HEK293T (cell line): ENCODE measurements at regions not wholly inside any gene's neighbourhood (a gene's known extent, or its start where the extent isn't known, plus 50 kb on each side); places are given as distances from the start of the nearest gene placed in this dataset.

Experiments
- CTCF ChIA-PET: fragments of 350-600 bp; formaldehyde crosslinking; extraction: SDS; loops from one replicate; lab custom pipeline; 2021; ENCODE audit warnings: antibody characterized with exemption, inconsistent platforms; lab: Yijun Ruan, JAX
- POLR2A ChIA-PET: fragments of 350-600 bp; formaldehyde crosslinking; extraction: SDS; loops from one replicate; lab custom pipeline; 2020; ENCODE audit warnings: antibody characterized with exemption, inconsistent platforms; lab: Yijun Ruan, JAX
- DNase-seq: peaks from one replicate; pipeline ENCODE4 v3.0.0; 2012; ENCODE audit warnings: mixed read lengths; ENCODE audit errors: extremely low spot score
- ARNT ChIP-seq: fragments of 450-650 bp; IDR thresholded peaks from 2 replicates; pipeline ENCODE4 v1.6.1; 2017; ENCODE audit warnings: mild to moderate bottlenecking
- BHLHE40 ChIP-seq: fragments of 450-650 bp; IDR thresholded peaks from 2 replicates; pipeline ENCODE4 v1.6.1; 2016; ENCODE audit warnings: mild to moderate bottlenecking, moderate library complexity, borderline replicate concordance
- CTBP1 ChIP-seq: fragments of 450-650 bp; IDR thresholded peaks from 2 replicates; pipeline ENCODE4 v1.6.1; 2016; ENCODE audit warnings: borderline replicate concordance
- ELF4 ChIP-seq: fragments of 450-650 bp; IDR thresholded peaks from 2 replicates; pipeline ENCODE4 v1.6.1; 2017; ENCODE audit warnings: antibody characterized with exemption
- FOXA1 ChIP-seq: fragments of 450-650 bp; IDR thresholded peaks from 2 replicates; pipeline ENCODE4 v1.6.1; 2016; ENCODE audit warnings: mild to moderate bottlenecking
- FOXK2 ChIP-seq: fragments of 450-650 bp; IDR thresholded peaks from 2 replicates; pipeline ENCODE4 v1.6.1; 2016; ENCODE audit warnings: mild to moderate bottlenecking
- FOXM1 ChIP-seq: fragments of 450-650 bp; IDR thresholded peaks from 2 replicates; pipeline ENCODE4 v1.6.1; 2017; ENCODE audit warnings: mild to moderate bottlenecking, borderline replicate concordance
- L3MBTL2 ChIP-seq: fragments of 450-650 bp; conservative IDR thresholded peaks from 2 replicates; pipeline ENCODE4 v1.6.1; 2016; ENCODE audit warnings: mild to moderate bottlenecking
- LEF1 ChIP-seq: fragments of 450-650 bp; IDR thresholded peaks from 2 replicates; pipeline ENCODE4 v1.6.1; 2017; ENCODE audit warnings: mild to moderate bottlenecking, borderline replicate concordance
- NFRKB ChIP-seq: fragments of 450-650 bp; IDR thresholded peaks from 2 replicates; pipeline ENCODE4 v1.6.1; 2016; ENCODE audit warnings: mild to moderate bottlenecking, moderate library complexity
- SP1 ChIP-seq: fragments of 450-650 bp; IDR thresholded peaks from 2 replicates; pipeline ENCODE4 v1.6.1; 2017
- SUZ12 ChIP-seq: fragments of 450-650 bp; IDR thresholded peaks from 2 replicates; pipeline ENCODE4 v1.6.1; 2016; ENCODE audit warnings: mild to moderate bottlenecking
- TARDBP ChIP-seq: fragments of 450-650 bp; IDR thresholded peaks from 2 replicates; pipeline ENCODE4 v1.6.1; 2016
- ZNF384 ChIP-seq: fragments of 450-650 bp; IDR thresholded peaks from 2 replicates; pipeline ENCODE4 v1.6.1; 2016
- TF ChIP-seq, protein P1 (sequence below): fragments of 450-650 bp; IDR thresholded peaks from 2 replicates; pipeline ENCODE4 v1.6.1; 2016

DNA sequence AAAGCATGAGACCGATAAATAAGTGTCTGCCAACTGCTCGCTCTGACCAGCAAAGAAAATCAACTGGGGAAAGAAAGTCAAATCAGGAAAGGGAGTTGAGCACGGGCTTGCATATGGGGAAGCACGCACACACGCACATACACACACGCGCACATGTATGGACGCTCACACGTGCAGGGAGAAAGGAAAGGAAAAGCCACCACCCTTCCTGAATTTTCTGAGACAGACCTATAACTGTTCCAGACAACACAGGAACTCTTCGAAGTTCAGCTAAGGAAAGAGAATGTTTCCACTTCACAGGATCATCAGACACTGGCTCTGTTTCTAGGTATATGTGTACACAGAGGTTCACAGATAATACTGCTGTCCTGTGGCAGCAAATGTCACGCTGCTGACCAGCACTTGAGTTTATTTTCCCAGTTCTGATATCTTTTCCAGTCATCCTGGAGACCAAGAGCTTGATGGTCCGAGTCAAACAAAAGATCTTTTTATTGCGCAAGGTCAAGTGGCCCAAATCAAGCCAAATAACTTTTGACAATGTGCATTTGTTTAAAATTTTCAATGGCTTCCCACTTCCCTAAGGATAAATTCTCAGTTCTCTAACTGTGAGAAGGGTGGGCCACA is 82.1 kb upstream of the TMCC3 start:
- ChIA-PET CTCF (interaction anchor here (1.0 to 2.0 kb wide), 2 partner anchors 18 to 23 kb away, joined by 3 to 4 read pairs; no protein-coding TSS in a partner anchor), POLR2A (no interaction called here)
- no peak for DNase-seq
- TF ChIP-seq, protein P1, sequence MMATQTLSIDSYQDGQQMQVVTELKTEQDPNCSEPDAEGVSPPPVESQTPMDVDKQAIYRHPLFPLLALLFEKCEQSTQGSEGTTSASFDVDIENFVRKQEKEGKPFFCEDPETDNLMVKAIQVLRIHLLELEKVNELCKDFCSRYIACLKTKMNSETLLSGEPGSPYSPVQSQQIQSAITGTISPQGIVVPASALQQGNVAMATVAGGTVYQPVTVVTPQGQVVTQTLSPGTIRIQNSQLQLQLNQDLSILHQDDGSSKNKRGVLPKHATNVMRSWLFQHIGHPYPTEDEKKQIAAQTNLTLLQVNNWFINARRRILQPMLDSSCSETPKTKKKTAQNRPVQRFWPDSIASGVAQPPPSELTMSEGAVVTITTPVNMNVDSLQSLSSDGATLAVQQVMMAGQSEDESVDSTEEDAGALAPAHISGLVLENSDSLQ: no peak
- TF ChIP-seq LEF1 (no peak), ARNT (no peak), SP1 (no peak), NFRKB (no peak), SUZ12 (no peak), ZNF384 (no peak), CTBP1 (no peak)

DNA sequence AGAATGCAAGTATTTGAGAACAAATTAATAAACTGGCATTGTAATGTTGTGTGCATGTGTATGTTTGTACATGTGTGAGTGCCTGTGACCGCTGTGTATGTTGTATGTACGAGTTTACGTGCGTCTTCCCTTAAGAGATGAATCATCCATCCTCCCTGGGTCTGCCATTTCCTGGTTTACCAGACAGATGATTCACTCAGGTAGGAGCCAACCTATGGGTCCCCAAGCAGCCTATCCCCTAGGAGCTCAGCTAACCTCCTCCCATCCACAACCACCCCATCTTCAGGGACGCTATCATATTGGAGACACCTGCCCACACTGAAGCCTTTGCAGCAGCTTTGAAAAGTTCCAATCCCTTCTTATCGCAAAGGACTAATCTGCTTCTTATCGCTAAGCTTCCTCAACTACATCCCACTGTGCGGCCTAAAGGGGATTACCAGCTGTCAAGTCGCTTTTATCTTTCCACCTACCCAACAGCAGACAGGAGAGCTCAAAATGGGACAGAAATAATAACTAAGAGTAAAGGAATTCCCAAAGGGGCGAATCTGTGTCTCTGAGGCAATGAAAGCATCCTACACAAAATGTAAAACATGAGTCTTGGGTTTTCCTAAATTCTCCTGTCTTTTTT is 81.5 kb upstream of the TMCC3 start:
- POLR2A ChIA-PET: no interaction called here
- TF ChIP-seq ELF4 (no peak), FOXK2 (no peak), FOXA1 (no peak), SP1 (no peak)
- DNase-seq: no peak
- CTCF ChIA-PET: interaction anchor here (1.0 to 2.0 kb wide), 3 partner anchors 17 to 57 kb away, joined by 3 to 4 read pairs (median 3); no protein-coding TSS in a partner anchor

DNA sequence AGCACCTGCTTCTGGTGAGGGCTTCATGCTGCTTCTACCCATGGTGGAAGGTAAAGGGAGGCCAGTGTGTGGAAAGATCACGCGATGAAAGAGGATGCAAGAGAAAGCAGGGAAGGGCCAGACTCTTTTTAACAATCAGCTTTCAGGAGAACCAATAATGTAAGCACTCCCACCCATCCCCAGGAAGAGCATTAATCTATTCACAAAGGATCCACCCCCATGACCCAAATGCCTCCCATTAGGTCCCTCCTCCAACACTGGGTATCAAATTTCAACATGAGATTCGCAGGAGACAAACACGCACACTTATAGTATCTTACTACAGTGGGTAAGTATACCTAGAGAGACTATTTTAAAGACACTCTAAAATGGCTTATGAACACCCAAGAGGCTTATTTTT is 80.5 kb upstream of the TMCC3 start:
- DNase-seq: no peak
- TF ChIP-seq TARDBP (no peak), FOXM1 (no peak), ARNT (no peak), SUZ12 (no peak), FOXA1 (no peak)
- TF ChIP-seq, protein P1: no peak
- ChIA-PET POLR2A (no interaction called here), CTCF (interaction anchor here (1.1 to 2.0 kb wide), 2 partner anchors 16 to 58 kb away, joined by 3 to 4 read pairs; no protein-coding TSS in a partner anchor)

DNA sequence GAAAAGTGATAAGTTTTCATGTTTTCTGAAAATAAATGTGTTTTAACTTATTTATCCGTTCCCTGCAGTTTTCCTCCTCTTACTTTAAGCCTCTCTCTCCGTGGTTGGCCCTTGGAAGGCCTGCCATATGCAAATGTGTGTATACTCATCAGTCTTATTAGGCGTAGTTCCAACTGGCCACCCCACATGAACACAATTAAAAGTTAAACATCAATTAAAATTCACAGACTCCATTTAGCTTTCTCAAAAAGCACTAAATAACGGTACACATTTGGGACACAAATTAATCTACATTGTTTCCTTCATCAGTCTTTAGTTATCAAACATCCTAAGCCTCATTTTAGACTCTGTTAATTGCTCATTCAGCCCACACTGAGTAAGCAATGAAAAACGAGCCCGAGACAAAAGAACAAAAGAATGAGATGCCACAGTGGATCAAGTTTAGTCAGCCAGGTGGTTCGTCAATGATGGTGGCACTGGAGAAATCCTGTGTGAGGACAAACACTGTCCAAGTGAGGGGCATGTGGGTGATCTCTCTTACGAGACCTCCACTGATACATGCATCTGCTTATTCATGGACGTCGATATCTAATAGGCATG is 76.0 kb upstream of the TMCC3 start:
- ChIA-PET CTCF (no interaction called here), POLR2A (no interaction called here)
- no peak for DNase-seq
- TF ChIP-seq FOXM1 (no peak), LEF1 (no peak), FOXA1 (no peak), CTBP1 (no peak), FOXK2 (no peak), ELF4 (no peak), SP1 (no peak), ZNF384 (no peak), ARNT (no peak), BHLHE40 (no peak), L3MBTL2 (no peak), SUZ12 (no peak), NFRKB (no peak)
- TF ChIP-seq, protein P1: no peak

DNA sequence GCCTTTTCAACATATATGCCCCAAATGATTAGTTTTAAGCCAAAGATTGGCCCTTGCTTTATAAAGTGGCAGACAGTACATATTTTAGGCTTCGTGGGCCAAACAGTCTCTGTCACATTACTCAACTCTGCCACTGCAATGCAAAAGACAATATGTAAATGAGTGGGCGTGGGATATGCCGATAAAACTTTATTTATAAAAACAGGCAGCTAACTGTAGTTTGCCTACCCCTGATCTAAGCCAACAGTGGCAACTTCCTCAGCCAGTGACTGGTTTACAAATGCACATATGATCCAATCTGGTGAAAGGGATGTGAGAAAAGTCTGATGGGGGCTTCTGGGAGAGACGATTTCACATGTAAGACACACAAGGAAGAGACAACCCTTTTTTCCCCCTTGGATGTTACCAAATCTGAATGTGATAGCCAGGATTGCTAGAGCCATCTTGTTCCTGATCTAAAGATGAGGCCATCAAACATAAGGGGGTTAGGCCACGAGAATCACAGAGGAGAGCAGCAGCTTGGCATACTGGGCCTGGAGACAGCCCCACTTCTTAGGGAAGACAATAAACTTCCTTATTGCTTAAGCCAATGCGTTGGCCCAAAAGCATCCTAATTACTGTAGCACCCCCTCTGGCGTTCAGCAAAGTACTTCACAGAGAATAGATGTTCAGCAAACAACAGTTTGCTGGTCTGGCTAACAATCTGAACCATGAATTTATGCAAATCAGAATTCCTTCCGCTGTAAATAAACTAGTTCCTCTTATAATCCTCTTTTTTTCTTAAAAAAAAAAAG is 75.2 kb upstream of the TMCC3 start:
- POLR2A ChIA-PET: no interaction called here
- TF ChIP-seq BHLHE40: no peak
- TF ChIP-seq, protein P1: no peak
- TF ChIP-seq ELF4: no peak
- TF ChIP-seq ZNF384: no peak
- TF ChIP-seq SP1: no peak
- no peak for TF ChIP-seq FOXK2
- TF ChIP-seq SUZ12: no peak
- no peak for TF ChIP-seq TARDBP
- no peak for TF ChIP-seq L3MBTL2
- no peak for TF ChIP-seq FOXM1
- TF ChIP-seq NFRKB: no peak
- DNase-seq: peak; percentile 30
- CTCF ChIA-PET: no interaction called here

DNA sequence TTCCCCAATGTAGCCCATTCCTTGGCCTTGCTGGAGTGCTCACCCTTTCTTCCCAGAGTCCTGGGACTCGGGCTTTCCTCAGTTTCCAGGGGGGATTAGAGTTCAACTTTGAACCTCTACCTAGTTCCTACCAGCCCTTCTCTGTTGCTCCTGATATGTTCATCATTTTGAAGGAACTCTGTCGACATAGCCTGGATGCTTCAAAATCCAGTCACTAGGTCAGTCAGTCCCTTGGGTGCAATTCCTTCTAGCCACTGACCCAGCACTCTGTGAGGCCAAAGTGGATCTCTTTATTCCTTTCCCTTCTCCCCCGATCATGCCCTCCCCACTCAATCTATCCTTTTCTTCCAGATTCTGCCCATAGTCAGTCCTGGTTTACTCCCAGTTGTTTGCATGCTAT is 72.3 kb upstream of the TMCC3 start:
- CTCF ChIA-PET: interaction anchor here (0.6 kb wide), 1 partner anchor 22 kb away, joined by 3 read pairs; no protein-coding TSS in a partner anchor
- TF ChIP-seq ELF4 (no peak), BHLHE40 (no peak), NFRKB (no peak), FOXA1 (no peak), SUZ12 (no peak), SP1 (no peak), FOXK2 (no peak), ARNT (no peak), TARDBP (no peak), CTBP1 (no peak), L3MBTL2 (no peak), ZNF384 (no peak), FOXM1 (no peak), LEF1 (no peak)
- TF ChIP-seq, protein P1: no peak
- no peak for DNase-seq
- POLR2A ChIA-PET: no interaction called here
